Amniotic epithelial cell (primary cell): ENCODE measurements at regions not wholly inside any gene's neighbourhood (a gene's known extent, or its start where the extent isn't known, plus 50 kb on each side); places are given as distances from the start of the nearest gene placed in this dataset.

Experiments
- DNase-seq: peaks from one replicate; pipeline ENCODE4 v3.0.0-alpha.2; 2010; ENCODE audit warnings: low read depth

- DNase-seq: no peak
These were observed 185.2 kb upstream of the SLC14A2 start for GRCh38 chr18:45430041-45430440.

DNA sequence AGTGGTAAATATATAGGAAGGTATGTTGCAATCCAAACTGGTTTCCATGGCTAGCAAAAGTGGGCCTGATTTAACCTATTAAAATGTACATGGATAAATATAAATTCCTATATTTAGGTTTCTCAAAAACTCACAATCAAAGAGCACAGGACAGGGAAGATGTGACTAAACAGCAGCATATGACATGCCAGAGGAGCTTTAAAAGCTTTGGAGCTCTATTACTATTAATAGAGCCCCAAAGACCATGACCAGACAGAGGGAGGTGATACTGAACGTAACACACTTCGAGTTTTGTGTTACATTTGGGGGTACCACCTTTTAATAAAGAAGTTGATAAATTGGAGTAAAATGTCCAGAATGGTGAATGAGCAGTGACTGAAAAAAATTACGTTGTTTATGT is 179.5 kb upstream of the SLC14A2 start:
- no peak for DNase-seq

GRCh38 chr18:45437366-45437765 is 177.9 kb upstream of the SLC14A2 start:
- DNase-seq: no peak

GRCh38 chr18:45439851-45440645 is 175.2 kb upstream of the SLC14A2 start:
- DNase-seq: no peak

GRCh38 chr18:45441110-45441847 is 174.0 kb upstream of the SLC14A2 start:
- no peak for DNase-seq

GRCh38 chr18:45444040-45444439 is 171.2 kb upstream of the SLC14A2 start:
- no peak for DNase-seq

DNA sequence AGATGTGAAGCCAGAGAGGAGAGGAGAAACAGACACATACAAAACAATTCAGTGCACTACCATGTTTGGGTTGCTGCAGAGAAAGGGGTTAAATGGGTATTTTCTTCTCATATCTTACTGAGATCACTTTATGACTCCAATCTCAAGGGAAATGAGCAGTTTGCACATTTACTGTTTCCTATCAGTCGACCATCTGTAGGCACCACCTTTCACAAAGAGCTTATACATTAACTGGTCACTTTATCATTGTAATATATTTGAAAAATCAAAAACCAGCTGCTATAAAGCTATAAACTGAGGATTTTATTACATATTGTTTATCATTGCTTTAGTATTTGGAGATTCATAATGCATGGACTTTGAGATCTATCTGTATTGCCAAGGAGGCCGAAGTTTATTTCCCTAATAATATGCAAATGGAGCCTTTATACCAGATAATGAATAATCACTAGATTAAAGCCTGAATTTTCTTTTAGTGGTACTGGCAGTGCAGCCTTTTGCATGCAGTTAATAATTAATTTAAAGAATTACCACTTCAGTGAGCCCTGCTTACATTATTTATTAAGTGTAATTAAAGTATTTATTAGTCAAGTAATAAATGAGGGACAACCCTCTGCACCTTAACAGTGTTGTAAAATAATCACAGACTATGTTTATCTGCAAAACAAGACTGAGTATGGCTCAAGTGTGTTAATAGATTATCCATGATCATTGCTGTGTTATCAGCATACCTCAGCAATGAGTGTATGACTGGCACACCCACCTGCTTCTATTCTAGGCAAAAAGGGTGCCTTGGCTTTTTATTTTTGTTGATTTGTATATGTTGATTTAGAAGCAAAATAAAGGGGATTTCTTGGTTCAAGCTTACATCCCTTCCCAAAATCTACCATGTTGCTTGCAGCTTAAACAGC is 167.7 kb upstream of the SLC14A2 start:
- DNase-seq: no peak

- no peak for DNase-seq
These were observed 166.4 kb upstream of the SLC14A2 start for GRCh38 chr18:45448871-45449270.

GRCh38 chr18:45449418-45450227 is 165.7 kb upstream of the SLC14A2 start:
- DNase-seq: no peak

DNA sequence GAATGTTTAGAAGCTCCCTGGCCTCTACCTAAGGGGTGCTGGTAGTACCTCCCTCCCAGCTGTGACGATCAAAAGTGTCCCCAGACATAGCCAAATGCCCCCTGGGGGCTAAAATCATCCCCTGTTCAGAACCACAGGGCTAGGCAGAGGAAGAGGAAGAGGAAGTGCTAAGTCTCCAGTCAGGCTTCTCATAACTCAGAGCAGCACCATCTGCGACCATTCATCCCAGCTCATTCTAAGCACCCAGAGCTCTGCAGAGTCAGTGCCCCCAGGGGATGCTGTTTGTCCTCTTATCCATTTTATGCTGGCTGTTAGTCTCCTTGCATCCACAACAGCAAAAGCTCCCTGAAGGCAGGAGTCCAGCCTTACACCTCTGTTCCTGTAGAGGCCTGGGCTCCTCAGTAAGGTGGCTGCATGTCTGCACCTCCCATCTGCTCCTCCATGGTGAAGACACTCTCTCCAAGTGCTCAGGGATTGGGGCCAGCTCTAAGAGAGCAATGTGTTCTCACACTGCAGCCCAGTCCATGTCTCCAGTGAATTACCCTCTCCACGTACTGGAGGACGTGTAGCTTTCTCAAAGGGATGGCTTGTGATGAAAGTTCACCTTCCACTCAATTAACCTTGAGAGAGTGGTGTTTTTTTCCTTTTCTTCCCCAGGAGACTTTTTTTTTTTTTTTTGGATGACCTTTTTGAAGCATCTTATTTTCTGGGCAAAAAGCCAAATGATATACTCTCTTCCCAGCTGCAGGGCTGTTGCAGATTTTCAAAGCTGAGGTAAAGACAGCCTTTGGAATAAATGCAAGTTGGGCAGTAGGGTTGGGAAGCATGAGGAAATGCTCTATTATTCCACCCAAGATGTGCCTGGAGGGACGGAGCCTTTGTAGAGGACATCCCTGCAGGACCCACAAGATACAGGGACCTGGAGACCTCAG is 158.9 kb upstream of the SLC14A2 start:
- DNase-seq: no peak

DNA sequence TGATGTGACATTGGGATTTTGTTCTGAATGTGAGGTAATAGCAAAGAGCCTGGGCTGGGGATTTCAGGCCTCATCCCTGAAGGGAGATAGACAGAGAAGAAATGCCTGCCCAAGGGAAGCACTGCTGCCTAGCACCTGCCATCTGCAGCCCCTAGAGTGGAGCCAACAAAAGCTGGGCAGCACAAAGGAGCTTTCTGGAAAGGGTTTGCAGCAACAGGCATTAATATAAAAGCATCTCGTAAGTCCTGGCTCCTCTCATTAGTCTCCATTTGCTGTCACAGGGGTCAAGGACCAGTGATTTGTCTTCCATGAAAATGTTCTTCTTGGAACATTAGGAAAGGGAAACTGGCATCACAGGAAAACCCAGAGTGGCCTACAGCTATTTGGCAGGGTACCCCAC is 157.2 kb upstream of the SLC14A2 start:
- no peak for DNase-seq

GRCh38 chr18:45462179-45462578 is 153.1 kb upstream of the SLC14A2 start:
- DNase-seq: no peak

DNA sequence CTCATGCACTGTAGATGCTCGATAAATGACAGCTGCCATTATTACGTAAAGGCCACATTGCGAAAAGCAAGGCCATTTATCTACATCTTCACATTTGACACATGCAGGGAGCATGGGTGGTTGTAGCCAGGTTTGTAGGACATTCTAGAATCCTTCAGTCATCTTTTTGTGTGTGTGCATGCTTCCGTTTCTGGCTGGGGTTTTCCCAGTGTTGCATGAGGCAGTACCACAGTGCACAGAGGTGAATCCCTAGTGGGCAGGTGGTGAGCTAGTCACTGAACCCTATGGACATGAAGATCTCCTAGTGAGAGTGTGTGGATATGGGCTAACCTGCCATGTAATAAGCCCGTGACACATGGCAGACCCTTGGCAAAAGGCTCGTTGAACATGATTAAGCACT is 151.8 kb upstream of the SLC14A2 start:
- no peak for DNase-seq

DNA sequence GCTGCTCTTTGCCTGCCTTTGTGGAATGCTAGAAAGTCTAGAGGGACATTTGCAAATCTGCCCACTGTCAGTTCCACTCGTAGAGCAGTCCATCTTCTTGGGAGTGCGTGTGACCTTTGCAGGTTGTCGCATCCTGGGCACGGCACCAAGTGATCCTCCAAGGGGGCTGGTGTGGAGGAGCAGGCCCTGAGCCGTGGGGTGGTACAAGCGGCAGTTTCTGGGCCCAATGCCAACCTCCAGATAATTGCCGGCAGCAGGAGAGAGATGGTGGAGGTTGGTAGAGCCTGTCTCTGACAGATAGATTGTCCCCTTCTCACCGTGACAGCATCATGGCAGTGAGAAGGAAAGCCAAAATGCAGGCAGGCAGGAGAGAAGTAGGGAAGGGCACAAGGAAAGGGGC is 150.7 kb upstream of the SLC14A2 start:
- no peak for DNase-seq

DNA sequence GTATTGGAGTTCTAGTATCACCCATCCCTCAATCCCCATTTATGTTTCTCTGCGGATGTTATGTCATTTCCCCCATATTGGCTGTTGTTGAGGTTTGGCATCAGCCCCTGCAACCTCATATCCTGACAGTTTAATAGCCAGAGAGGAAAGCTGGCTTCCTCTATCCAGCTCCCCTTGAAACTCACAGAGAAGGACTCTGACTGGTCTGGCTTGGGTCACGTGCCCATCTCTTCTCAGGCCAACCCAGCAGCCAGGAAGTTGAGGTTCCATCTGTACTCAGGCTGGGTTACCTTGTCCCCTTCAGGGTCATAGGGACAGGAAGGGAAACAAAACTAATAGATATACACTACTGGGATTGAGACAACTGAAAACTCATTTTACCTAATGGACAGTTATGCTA is 148.0 kb upstream of the SLC14A2 start:
- no peak for DNase-seq

- no peak for DNase-seq
These were observed 147.3 kb upstream of the SLC14A2 start for GRCh38 chr18:45467945-45468344.

- no peak for DNase-seq
These were observed 136.4 kb upstream of the SLC14A2 start for GRCh38 chr18:45478889-45479288.

DNA sequence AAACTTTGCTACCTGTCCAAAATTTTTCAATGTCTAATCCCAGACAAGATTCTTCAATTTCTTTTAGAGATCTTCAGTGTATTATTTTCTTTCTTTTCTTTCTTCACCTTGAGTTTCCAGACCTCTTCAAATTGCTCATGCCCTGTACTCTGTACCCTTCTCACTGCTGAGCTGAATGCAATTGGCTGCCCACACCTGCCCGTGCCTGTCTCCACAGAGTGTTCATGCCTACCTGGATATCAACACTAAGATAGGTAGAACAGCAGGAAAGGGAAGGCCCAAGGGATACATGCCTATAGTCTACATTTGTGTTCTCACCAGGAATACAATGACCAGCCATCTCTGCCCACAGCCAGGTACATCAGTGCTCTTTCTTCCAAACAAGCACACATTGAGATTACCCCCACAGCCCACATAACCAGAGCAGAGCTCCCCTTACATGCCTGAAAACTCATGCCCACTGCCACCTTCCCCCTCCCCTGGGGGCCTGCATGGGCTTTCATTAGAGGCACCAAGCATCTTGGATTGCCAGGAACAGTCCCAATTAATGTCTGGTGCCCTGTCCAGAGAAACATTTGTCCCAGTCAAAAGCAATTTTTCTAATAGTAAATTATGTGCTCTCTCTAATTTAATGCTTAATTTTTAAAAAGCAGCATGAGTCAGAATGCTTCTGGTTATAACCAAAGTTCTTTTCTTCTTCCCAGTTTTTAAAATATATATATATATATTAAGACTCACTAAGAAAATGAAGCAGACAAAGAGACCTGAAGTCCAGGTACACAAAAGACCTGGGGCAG is 134.9 kb upstream of the SLC14A2 start:
- DNase-seq: no peak

GRCh38 chr18:45481821-45482220 is 133.5 kb upstream of the SLC14A2 start:
- no peak for DNase-seq

GRCh38 chr18:45482286-45482685 is 133.0 kb upstream of the SLC14A2 start:
- DNase-seq: no peak
